Hematopoietic multipotent progenitor cell treated with erythropoietin and hydrocortisone succinate and interleukin-3 and kit ligand, for 6 days (in vitro differentiated cells): ENCODE measurements at regions not wholly inside any gene's neighbourhood (a gene's known extent, or its start where the extent isn't known, plus 50 kb on each side); places are given as distances from the start of the nearest gene placed in this dataset.

ENCODE experiments used
- DNase-seq: peaks from one replicate; pipeline ENCODE4 v3.0.0-alpha.2; 2015

- DNase-seq = no peak
These were observed 163.1 kb downstream of the DICER1 start for GRCh38 chr14:94994245-94994644.

DNA sequence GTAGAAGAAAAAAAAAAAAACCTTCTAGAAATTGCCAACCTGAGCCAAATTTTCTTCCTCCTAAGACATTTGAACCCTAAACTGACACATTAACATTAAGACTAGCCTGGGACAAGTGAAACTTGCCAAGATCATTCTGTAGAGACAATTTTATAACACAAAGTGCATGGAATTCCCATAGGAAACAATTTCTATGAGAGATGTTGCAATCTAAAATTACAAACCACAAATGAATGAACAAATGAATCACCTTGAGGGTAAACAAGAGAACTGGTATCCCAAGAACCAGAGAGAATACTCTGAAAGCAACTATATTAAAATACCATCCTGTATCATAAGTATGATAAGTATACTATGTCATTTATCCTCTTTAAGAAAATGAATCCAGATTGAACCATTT lies 165.3 kb downstream of the DICER1 start:
- no peak for DNase-seq

- no peak for DNase-seq
These were observed 167.4 kb downstream of the DICER1 start for GRCh38 chr14:94989946-94990345.

DNA sequence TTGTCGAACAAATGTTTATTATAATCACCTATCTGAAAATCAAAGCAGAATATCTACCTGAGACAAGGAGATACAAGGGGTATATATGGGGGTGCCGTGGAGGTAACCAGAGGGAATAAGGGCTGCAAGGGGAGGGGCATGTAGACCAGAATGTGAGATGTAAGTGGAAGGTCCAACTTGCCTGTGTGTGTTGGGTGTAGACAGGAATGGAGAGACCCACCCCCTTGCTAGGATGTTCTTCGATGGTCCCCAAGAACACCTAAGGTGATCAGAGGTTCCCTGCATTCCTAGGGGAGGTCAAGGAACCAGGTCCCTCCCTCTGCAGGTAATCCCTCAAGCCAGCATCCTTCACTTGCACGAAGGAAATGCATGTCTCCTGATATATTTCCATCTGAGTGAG lies 167.9 kb downstream of the DICER1 start:
- no peak for DNase-seq

DNA sequence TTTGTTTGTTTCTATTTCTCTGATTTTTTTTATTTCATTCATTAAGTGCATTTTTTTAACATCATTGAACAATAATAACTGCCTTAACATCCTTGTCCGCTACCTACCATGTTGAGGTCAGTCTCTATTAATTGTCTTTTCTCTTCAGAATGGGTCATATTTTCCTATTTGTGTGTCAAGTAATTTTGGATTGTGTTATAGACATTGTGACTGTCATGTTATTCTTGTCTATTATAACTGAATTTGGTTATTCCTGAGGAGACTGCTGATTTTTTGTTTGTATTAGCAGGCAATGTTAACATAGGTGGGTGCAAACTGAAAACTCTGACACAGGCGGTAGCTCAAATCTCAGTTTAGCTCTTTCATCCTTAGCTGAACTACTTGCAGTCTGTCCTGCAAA lies 169.9 kb downstream of the DICER1 start:
- no peak for DNase-seq

GRCh38 chr14:94979891-94980290 lies 177.4 kb downstream of the DICER1 start:
- DNase-seq = no peak

DNA sequence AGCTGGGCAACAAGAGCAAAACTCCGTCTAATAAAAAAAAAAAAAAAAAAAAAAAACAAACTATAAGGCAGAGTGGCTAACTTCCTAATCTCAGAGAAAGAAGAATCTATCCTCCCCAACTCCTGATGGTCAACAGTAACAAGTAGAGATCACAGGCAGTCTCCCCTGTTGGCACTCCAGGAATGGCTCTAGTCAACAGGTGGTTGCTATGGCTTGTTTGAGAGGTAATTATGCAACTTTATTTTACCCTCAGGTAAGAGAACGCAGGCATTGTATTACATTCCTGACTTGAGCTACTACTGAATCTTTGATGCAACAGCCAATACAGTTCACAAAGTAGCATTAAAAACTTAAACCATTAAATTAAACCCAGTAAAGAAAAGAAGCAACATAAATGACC lies 180.3 kb downstream of the DICER1 start:
- no peak for DNase-seq

- no peak for DNase-seq
These were observed 182.0 kb downstream of the DICER1 start for GRCh38 chr14:94975366-94975765.

- no peak for DNase-seq
These were observed 182.4 kb downstream of the DICER1 start for GRCh38 chr14:94974893-94975292.

GRCh38 chr14:94974422-94974821 lies 182.9 kb downstream of the DICER1 start:
- no peak for DNase-seq

GRCh38 chr14:94971750-94972149 lies 185.6 kb downstream of the DICER1 start:
- no peak for DNase-seq

- DNase-seq = no peak
These were observed 186.2 kb downstream of the DICER1 start for GRCh38 chr14:94970941-94971730.

GRCh38 chr14:94969766-94970165 lies 187.6 kb downstream of the DICER1 start:
- no peak for DNase-seq

DNA sequence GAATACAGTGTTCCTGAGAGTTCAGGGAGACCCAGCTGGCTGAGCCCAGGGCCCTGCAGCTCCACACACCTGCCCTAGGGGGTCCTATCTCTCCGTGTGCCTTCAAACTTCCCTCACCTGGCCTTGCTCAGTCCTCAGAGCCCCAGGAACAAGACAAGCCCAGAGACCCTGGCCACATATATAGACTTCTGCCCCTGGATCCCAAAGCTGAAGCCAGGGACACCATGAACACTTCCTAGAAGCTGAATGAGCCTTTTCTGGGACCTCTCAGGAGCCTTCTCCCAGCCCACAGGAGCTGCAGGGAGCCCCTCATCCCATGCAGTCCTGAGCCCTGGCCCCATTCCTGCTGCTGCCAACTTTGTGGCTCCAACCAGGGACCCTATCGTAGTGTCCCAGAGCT lies 190.5 kb downstream of the DICER1 start:
- DNase-seq = no peak

- no peak for DNase-seq
These were observed 191.0 kb downstream of the DICER1 start for GRCh38 chr14:94966344-94966743.

GRCh38 chr14:94965551-94966313 lies 191.6 kb downstream of the DICER1 start:
- DNase-seq = no peak

- DNase-seq = no peak
These were observed 192.4 kb downstream of the DICER1 start for GRCh38 chr14:94964931-94965330.

DNA sequence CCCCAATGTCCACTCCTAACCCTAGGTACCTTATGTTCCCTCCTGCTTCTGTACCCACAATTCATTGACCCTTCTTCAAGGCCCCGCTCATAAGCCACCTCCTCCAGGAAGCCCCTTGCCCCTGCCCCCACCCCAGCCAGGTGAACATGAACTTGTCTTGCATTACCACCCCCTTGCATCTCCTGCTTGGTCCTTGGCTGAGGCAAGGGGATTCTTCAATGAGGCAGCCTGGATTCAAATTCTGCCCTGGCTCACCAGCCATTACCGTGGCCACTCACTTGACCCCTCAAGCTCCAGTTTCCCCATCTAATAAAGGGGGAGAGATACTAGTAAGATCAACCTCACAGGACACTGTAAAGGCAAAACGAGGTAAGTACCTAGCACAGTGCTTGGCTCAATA lies 193.1 kb downstream of the DICER1 start:
- DNase-seq = no peak

GRCh38 chr14:94963051-94963450 lies 193.1 kb upstream of the GSC start:
- no peak for DNase-seq

DNA sequence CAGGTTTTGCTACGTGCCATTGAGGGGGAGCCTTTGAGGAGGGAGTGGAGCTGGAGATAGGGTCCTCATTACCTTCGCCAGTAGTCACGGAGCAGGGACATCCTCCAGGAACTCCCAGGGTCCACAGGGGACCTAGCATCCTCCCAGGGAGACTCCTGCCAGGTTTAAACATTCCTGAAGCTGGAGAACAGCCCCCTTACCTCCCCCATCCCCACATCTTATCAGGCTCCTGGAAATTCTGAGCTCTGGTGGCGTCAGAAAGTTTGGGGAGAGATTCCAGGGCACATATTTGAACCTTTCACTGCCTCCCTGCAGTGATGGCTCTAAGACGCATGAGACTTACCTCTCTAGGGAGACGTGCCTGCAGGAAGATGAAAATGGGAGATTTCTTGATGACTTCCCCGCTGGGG lies 192.3 kb upstream of the GSC start:
- DNase-seq = no peak

GRCh38 chr14:94961386-94962165 lies 191.7 kb upstream of the GSC start:
- no peak for DNase-seq

DNA sequence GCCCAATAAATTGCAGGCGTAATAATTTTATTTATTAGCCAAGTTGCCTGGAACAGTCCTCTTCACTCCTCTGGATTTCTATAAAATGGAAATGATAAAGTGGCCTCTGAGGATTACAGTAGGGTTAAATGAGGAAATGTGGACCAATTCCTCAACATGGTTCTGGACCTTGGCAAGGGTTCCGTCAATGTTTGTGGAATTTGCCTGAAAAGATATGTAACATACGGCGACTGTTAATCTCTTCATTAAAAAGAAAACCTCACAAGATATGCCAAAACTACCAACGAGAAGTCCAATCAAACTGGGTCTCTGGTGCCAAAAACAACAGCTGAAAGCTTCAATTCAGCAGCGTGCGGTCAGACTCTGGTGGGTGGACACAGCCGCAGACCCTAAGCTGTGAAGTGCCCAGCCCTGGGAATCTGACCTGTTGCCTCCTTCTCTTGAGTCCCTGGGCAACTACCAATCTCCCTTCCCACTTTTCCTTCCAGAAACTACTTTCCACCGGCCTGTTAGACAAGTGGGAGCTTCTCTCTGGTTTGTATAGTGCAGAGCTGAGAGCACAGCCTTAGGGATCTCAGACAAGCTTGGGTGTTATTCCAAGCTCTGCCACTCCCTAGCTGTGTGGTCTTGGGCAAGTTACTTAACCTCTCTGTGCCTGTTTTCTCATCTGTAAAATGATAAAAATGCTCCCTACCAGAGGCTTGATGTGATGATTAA lies 190.5 kb upstream of the GSC start:
- no peak for DNase-seq
